NCI-H460 (cell line): ENCODE measurements at regions not wholly inside any gene's neighbourhood (a gene's known extent, or its start where the extent isn't known, plus 50 kb on each side); places are given as distances from the start of the nearest gene placed in this dataset.

Source experiments
- DNase-seq: peaks from one replicate; pipeline ENCODE4 v3.0.0-alpha.2; 2016; ENCODE audit warnings: low read depth; ENCODE audit errors: extremely low read depth

- no peak for DNase-seq
Measured at GRCh38 chr14:87187786-87188185, 805.2 kb downstream of the GALC start.

- no peak for DNase-seq
Measured at GRCh38 chr14:87186737-87187136, 806.2 kb downstream of the GALC start.

DNA sequence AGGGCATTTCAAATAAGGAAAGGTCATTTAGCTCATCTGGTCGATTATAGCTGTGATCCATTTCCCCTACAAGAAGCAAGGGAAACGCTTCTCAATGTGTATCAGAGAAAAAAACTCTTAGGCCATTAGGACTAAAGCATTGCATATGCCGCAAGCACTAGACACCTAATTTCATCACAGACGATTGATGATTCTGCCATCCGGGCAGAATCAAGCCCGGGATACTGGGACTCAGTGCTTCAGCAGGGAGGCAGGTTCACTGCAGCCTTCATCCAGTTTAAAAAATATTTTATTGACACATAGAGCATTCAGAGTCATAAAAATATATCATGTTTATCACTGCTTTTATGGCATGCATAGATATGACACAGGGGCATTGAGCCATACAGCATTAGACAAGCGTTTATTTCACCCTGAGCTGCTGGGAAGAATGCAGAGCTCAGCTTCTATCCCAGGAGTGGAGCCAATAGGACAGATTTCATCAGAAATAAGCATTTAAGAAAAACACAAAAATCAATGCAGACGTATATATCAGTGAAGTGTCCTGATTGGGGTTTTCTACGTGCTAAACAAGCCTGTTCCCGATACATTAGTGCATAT is 806.9 kb downstream of the GALC start:
- no peak for DNase-seq

DNA sequence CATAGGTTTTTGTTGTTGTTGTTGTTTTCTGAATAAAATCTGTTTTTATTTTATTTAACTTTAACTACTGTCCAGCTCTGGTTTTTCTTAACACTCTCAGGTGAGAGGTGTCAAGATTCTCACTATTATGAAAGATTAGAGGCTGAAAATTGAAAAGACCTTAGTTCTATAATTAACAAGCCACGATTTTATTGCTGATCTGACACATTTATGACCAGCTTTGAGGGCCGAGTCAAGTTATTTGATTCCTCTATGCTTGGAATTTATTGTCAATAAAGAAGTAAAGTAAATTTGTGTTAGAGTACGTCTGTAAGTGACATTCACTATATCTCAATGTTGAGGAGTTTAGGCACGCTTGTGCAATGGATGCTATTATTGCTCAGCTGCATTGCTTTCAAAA is 808.8 kb downstream of the GALC start:
- DNase-seq: no peak

- DNase-seq: no peak
Measured at GRCh38 chr14:87181288-87181687, 811.7 kb downstream of the GALC start.

- DNase-seq: no peak
Measured at GRCh38 chr14:87179936-87180335, 813.0 kb downstream of the GALC start.

GRCh38 chr14:87178277-87178676 is 814.7 kb downstream of the GALC start:
- no peak for DNase-seq

DNA sequence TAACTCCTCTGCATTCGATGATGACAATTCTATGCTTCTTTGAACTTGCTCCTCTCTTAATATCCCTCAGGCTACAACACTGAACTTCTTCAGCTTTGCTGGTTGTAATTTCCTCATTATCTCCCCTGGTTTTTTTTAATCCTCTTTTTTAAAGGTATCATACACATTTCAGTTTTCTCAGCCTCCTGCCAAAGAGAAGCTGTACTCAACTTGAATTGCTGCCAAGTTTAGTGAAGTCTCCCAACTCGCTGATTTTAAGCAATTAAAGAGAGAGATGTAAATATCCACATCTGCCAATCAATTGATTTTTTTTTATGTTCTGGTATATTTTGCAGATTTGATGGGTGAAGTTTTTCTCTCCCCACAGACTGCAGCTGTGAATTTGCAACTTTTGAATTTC is 817.8 kb downstream of the GALC start:
- no peak for DNase-seq

- no peak for DNase-seq
Measured at GRCh38 chr14:87171141-87171540, 821.8 kb downstream of the GALC start.

DNA sequence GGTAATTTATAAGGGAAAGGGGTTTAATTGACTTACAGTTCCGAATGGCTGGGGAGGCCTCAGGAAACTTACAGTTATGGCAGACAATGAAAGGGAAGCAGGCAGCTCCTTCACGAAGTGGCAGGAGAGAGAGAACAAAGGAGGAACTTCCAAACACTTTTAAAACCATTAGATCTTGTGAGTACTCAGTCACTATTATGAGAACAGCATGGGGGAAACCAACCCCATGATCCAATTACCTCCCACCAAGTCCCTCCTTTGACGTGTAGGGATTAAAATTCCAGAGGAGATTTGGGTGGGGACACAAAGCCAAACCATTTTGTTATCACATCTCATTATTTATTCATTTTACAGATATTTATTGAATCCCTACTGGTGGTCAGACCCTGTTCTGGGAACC is 822.8 kb downstream of the GALC start:
- DNase-seq: no peak

DNA sequence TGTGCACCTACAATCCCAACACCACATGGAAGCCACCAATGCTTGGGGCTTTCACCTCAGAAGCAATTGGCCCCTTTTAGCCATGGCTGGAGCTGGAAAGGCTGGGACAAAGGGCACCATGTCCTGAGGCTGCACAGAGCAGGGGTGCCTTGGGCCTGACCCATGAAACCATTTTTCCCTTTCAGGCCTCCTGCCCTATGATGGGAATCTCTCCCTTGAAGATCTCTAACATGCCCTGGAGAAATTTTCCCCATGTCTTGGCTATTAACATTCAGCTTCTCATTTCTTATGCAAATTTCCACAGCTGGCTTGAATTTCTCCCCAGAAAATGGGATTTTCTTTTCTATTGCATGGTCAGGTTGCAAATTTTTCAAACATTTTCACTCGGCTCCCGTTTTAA is 823.6 kb downstream of the GALC start:
- no peak for DNase-seq

GRCh38 chr14:87161502-87161901 is 831.5 kb downstream of the GALC start:
- no peak for DNase-seq

DNA sequence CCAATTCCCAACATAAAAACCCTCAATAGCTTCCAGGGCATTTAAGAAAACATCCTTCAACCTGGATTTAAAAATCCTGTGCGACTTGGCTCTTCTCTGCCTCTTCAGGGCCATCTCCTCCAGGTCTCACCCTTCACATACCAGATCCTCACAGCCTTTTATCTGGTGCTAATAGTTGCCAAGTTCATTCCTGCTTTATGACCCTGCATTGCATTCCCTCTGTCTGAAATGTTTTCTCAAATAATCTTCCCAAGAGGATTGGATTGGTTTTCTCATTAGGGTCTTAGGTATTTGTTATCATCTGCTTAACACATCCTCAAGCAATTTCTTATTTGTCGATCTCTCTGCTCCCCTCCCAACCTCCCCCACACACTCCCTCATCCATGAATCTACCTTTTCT is 832.0 kb downstream of the GALC start:
- DNase-seq: no peak

DNA sequence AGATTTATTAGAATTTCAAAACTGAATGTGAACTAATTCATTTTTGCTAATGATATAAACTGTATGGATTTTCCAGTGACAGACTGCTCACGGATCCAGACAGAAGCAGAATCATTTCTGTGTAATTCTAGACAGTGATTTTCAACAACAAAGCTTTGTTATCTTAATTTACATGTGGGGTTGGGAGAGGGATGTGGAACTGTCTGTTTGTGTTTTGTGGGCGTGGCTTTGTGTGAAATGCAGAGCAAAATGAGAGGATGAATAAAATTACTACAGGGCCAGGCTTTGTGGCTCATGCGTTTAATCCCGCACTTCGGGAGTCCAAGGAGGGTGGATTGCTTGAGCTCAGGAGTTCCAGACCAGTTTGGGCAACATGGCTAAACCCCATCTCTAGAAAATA is 834.7 kb downstream of the GALC start:
- no peak for DNase-seq

DNA sequence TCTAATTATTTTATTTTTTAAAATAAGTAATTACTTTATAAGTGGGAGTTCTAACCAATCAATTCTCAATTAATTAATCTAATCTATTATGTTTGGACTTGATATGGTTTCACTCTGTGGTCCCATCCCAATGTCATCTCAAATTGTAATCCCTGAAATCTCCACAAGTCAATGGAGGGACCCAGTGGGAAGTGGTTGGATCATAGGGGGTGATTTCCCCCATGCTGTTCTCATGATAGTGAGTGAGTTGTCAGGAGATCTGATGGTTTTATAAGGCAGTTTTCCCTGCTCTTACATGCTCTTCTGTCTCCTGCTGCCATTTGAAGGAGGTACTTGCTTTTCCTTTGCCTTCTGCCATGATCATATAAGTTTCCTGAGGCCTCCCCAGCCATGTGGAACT is 836.1 kb downstream of the GALC start:
- DNase-seq: no peak

GRCh38 chr14:87155856-87156488 is 837.0 kb downstream of the GALC start:
- DNase-seq: no peak

DNA sequence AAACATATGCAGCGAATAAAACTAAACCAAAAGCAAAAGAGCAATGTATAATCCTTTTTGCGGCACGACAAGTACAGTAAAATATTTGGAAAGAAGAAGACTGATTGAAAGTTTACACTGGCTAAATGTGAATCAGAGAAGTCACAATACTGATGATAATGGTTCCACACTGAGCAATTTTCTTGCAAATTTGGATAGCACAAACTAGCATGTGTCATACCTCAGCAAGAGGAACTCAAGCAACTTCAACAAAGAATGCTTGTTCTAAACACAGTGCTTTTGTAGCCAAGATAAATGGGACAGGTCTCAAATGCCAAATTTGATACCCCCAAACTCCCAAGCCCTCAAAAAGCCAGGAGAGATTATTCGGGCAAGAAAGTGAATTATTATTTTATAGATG is 839.1 kb downstream of the GALC start:
- no peak for DNase-seq

- no peak for DNase-seq
Measured at GRCh38 chr14:87153391-87153790, 839.6 kb downstream of the GALC start.

DNA sequence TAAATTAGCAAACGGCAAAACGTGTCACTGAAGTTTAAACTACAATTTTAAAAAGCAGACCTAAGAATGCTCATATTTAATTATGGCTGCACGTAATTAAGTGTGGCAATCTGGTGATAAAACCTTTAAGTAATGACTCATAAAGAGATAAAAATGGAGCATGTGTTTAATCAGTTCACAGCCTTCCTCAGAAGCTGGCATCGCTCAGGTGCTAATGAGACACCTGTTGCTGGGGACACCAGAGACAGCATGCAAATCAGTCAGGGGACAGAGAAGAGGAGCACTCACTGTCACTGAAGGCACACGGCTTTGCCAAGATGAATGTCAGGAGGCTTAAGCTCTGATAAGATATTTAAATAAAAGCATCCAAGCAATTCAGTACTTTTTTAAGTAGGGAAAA is 840.3 kb downstream of the GALC start:
- no peak for DNase-seq

DNA sequence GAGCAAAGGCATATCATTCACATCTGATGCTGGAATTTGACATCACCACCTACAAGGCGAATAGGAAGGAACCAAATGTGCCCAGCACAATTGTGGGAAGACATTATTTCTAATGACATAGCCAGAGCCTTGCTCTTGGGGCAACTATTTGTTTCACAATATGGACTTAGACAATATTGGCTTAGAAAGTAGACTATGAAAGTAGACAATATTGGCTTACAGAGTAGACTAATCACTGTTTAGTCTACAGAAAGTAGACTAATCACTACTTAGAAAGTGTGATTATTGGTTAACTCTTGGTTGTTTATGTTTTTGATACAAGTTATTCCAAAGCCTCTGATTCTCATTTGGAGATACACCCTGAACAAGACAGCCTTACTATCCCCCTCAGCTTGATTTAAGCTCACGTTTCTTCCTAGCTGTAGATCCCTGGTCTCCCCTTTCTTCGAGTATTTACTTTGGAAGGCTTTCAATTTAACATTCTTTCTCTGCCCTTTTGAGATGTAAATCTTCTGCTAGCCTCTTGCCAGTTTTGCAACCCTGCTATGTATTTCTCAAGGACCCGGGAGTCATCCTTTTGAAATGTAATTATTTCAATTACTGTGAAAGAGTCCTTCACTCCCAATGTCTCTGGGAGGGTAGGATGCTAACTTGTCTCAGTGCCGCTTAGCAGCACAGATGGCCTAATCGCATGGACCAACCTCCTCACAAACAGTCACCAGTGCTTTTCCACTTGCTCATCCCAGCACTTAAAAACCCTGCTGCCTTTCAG is 843.2 kb downstream of the GALC start:
- DNase-seq: no peak

DNA sequence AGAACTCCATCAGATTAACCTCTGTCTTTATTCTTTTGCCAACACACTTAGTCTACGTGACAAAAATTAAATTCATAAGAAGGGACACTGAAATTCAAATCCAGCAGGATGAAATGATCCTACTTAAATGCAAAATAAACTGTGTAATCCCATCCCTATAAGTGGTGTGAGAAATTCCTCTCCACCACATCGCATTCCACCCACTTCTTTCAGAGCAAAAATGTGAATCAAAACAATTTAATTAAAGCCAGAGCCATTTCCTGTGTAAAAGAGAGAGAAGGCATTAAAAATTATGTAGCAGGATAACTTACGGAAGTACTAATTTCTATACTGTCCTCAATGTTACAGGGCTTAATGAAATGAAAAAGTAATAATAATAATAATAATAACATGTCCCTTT is 844.3 kb downstream of the GALC start:
- no peak for DNase-seq

GRCh38 chr14:87142551-87143211 is 850.3 kb downstream of the GALC start:
- no peak for DNase-seq
